M059J (cell line): ENCODE measurements at regions not wholly inside any gene's neighbourhood (a gene's known extent, or its start where the extent isn't known, plus 50 kb on each side); places are given as distances from the start of the nearest gene placed in this dataset.
"Not testable (repeated sequence)": the region's sequence is repeated elsewhere in the genome, so short reads cannot be mapped to it uniquely, and the experiment has no call there.

ENCODE experiments used
- DNase-seq: peaks from one replicate; pipeline ENCODE4 v3.0.0-alpha.2; 2012; ENCODE audit warnings: low read depth

DNA sequence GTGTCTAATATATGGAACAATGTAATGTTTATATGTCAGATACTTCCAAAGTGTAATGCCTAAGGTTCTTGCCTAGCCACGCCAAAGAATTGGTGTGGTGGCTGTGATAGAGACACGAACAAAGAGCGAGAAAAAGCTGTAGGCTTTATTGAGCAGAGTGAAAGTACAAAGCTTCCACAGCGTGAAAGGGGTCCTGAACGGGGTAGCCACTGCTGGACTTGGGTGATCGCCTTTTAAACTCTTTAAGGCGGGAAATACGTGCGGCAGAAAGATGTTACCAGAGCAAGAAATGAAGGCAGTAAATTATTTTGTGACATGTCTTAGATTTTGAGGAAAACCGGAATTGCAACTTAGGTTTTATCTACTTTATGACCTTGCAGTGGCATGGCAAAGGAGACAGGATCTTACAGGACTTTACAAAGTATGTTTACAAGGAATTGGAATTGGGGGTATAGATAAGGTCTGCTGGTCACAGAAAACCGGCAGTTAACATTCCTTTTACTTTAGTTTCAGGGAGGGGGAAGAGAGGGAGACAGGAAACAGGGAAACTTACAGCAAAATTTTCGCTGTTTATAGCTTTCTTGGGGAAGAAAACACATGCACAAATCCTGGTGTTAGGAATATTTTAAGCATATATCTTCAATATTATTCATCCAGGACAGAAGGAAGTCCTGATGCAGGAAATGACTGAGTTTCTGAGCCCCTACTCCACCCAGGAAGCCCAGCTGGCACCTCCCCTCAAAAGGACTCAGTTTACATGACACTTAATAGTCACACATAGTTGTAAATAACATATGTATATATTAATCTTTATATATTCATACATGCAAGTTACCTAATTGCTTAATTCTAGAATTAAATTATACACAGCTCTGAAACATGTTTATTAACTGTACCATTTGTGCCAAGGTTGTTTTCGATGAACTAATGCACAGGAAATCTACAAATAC lies 421.3 kb upstream of the PABPC4L start:
- DNase-seq: not testable (repeated sequence)

GRCh38 chr4:134622199-134622598 lies 420.6 kb upstream of the PABPC4L start:
- no peak for DNase-seq

DNA sequence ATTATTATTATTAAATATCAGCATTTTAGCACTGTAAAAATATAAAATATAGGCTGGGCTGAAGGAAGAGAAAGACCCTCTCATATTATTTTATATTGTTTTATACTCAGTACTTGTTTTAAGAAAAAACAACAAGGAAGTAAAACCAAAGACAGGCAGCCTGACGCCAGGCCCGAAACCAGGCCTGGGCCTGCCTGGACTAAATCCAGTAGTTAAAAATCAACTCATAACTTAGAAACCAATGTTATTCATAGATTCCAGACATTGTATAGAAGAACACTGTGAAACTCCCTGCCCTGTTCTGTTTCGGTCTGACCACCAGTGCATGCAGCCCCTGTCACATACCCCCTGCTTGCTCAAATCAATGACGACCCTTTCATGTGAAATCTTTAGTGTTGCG lies 420.1 kb upstream of the PABPC4L start:
- DNase-seq: not testable (repeated sequence)

DNA sequence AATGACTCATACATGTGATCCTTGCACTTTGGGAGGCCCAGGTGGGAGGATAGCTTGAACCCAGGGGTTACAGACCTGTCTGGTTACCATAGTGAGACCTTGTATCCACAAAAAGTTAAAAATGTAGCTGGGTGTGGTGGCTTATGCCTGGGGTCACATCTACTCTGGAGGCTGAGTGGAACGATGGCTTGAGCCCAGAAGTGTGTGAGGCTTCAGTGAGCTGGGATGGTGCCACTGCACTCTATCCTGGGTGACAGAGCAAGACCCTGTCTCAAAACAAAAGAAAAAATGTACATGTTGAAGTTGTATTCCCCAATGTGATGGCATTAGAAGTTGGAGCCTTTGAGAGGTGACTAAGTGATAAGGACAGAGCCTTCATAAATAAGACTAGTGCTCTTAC lies 409.4 kb upstream of the PABPC4L start:
- no peak for DNase-seq

DNA sequence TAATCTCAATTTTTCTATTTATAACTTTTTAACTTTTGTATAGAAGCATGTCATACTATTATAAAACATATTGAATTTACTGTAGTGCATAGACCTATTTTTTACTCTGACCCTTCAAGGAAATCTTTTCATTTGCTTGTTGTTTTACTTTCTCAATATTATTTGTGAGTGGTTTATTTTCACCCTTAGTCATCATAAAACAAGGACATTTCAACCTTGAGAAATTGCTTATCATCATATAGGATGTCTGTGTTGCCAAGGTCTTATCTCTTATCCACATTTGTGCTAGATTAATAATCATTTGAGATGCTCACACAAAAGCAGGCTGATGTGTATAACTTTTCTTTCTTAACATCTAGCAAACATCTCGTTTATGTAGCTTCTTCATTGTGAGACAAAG lies 408.6 kb upstream of the PABPC4L start:
- no peak for DNase-seq

- DNase-seq: no peak
Observed at GRCh38 chr4:134601706-134602105, 400.1 kb upstream of the PABPC4L start.

DNA sequence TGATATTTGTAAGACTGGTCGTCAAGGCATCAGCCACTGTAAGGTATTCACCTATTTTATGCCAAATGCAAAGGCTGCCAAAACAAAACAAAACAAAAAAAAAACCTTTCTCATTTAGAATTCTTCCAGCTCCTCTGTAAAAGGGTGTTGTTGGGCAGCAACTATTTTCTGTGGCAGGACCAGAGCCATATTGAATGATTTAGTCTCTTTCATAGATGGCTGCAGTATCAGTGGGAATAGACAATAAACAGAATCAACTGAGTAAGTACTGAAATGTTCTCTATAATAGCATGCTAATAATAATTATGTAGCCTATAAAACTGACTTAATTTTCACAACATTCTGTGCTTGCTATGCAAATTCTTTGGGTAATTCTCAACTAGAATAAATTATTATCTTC lies 389.7 kb upstream of the PABPC4L start:
- DNase-seq: no peak

- no peak for DNase-seq
Observed at GRCh38 chr4:134585972-134586371, 384.4 kb upstream of the PABPC4L start.

GRCh38 chr4:134567461-134567860 lies 365.9 kb upstream of the PABPC4L start:
- no peak for DNase-seq

- DNase-seq: no peak
Observed at GRCh38 chr4:134560728-134561127, 359.1 kb upstream of the PABPC4L start.

DNA sequence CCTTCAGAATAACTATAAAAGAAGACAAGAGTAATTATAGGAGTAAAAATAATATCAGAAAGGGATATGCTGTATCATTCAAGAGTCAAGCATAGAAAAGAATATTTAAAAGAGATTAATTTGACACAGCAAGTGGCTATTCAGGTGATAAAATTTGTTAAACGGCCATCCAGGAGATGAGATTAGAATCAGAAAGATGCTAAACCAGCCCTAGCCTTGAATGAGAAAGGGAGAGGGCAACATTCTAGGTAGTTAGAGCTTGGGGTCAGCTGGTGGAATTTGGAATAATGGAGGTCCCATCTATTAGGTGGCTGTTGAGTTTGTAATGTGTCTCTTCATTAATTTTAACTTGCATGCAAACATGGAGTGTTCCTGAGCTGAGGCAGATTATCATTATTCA lies 350.5 kb upstream of the PABPC4L start:
- DNase-seq: no peak

- DNase-seq: no peak
Observed at GRCh38 chr4:134551348-134551747, 349.8 kb upstream of the PABPC4L start.

DNA sequence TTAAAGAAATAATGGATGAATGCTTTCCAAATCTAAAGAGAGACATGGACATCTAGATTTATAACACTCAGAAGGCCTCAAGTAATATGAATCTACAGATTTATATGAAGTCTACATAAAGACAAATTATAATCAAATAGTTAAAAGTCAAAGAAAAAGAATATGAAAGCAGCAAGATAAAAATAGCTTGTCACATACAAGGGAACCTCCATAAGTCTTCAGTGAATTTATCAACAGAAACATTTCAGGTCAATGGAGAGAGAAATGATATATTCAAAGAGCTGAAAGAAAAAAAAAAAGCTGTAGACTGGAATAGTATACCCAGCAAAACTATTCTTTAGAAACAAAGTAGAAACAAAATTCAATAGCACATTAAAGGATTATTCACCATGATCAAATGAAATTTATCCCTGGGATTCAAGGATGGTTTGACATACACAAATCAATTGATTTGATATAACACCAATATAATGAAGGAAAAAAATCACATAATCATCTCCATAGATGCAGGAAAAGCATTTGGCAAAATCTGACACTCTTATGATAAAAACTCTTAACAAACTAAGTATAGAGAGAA lies 346.6 kb upstream of the PABPC4L start:
- no peak for DNase-seq

DNA sequence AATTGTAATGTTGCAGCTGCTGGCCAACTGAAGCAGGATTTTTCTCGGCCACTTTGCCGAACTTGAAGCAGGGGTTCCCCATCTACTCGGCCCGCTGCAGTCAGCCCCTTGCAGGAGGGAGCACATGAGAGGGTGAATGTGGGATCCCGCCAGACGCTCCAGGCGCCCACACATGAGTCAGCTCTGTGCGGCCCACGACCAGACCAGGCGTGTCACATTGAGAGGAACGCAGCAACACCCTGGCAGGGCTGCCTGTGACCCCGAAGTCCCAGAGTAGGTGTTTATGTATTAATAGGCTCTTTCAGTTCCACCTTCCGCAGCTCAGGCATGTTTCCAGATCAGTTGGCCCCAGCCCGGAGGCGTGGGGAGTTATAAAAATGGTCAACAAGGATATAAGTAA lies 344.7 kb upstream of the PABPC4L start:
- DNase-seq: no peak

- DNase-seq: peak; percentile 91
Observed at GRCh38 chr4:134544303-134544770, 342.7 kb upstream of the PABPC4L start.

DNA sequence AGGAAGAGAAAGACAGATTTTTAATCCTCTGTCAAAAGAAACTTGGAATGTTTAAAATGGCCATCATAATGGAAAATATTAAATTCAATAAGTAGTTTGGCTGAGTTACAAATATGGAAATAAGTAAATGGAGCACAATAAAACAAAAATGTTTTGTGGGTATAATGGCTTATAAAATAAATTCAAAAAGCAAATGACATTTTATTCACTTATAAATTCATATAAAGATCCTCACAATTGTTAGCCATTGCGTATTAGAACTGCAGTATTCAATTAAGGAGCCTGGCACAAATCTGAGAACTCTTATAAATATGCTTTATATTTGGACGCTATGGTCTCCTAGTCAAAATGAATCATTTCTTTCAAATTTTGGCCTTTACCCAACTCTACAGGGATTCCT lies 339.0 kb upstream of the PABPC4L start:
- no peak for DNase-seq

DNA sequence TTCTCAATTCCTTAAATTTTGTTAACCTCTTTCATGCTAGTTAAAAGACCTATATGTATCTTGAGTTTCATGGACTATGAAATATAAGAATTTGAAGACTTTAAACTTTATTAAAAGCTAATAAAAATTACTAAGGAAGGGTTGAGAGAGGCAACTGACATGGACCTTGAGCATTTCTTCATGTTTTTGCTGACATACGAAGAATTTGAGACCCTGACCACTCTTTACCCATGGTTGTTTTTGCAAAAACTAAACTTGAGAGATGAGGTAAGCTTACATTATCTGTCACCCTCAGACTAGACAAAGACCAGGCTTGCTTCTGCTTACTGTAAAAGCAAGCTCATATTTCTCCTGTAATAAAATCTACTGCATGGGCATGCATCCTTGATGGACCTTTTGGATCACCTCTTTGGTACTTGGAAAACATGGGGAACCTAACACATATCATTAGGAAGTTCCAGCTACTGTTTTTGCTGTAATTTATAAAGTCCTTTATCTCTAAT lies 338.2 kb upstream of the PABPC4L start:
- no peak for DNase-seq

- DNase-seq: no peak
Observed at GRCh38 chr4:134537701-134538100, 336.1 kb upstream of the PABPC4L start.

- DNase-seq: no peak
Observed at GRCh38 chr4:134533068-134533467, 331.5 kb upstream of the PABPC4L start.

DNA sequence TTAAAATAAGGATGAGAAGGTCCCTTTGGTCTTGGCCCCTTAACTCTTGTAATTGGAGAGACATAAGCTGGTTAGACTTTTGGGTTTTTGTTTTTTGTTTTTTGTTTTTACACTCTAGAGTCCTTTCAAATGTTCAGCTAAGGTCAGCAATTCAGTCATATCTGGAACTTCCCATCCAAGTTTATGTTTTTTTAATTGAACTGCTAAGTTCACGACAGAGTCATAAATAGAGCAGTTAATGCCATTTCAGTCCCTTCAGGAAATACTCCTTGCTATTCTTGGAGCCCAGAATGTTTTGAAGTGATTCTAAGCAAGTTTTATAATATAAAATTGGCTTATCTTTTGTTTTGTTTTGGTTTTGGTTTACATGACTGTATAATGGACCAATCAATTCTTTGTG lies 329.4 kb upstream of the PABPC4L start:
- DNase-seq: no peak

GRCh38 chr4:134529629-134530028 lies 328.0 kb upstream of the PABPC4L start:
- DNase-seq: no peak

- no peak for DNase-seq
Observed at GRCh38 chr4:134518574-134519217, 317.1 kb upstream of the PABPC4L start.

GRCh38 chr4:134510544-134510943 lies 309.0 kb upstream of the PABPC4L start:
- DNase-seq: no peak
